ENCODE measurements at regions not wholly inside any gene's neighbourhood (a gene's known extent, or its start where the extent isn't known, plus 50 kb on each side); places are given as distances from the start of the nearest gene placed in this dataset.

DNA sequence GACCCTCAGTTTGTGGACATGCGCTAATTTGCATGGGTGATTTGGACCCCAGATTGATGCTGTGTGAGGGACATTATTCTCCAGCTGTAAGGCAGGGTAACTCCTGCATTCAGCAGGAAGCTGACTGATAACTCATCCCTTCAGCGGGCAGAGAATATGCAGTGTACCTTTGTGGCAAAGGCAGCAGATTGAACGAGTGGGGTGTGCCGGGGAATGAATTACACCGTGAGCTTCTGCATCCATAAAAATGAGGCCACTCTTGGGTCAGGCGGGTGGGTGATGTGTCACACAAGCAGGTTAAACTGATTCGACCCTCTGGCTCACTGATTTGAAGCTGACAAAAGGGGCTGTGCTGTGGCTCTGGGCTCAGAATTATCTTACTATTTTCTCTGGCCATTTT, 128.9 kb upstream of the PMFBP1 start:
- ATAC-seq (no peak), DNase-seq (no peak)
- Histone ChIP-seq H3K27me3 (ENCODE audit: insufficient read depth in 3 of 3, low read length in 2 of 3) (no peaks in the 10 kb centered on the region), H3K9me3 (no peaks in the 10 kb centered on the region), H3K27ac (no peak overlapping the region), H3K36me3 (ENCODE audit: insufficient read depth in 1 of 2, low read depth in 1 of 2) (no peaks in the 10 kb centered on the region), H3K4me3 (no peak overlapping the region), H3K4me1 (no peaks in the 10 kb centered on the region)
- TF ChIP-seq, protein P1, sequence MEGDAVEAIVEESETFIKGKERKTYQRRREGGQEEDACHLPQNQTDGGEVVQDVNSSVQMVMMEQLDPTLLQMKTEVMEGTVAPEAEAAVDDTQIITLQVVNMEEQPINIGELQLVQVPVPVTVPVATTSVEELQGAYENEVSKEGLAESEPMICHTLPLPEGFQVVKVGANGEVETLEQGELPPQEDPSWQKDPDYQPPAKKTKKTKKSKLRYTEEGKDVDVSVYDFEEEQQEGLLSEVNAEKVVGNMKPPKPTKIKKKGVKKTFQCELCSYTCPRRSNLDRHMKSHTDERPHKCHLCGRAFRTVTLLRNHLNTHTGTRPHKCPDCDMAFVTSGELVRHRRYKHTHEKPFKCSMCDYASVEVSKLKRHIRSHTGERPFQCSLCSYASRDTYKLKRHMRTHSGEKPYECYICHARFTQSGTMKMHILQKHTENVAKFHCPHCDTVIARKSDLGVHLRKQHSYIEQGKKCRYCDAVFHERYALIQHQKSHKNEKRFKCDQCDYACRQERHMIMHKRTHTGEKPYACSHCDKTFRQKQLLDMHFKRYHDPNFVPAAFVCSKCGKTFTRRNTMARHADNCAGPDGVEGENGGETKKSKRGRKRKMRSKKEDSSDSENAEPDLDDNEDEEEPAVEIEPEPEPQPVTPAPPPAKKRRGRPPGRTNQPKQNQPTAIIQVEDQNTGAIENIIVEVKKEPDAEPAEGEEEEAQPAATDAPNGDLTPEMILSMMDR (IDR thresholded peaks at IDR 0.05), result no peak
- WGBS, 3 donors, result 38 to 46% (median 42%) methylated on average over 7 of the region's 7 CpGs
- intact Hi-C loops (cut with DNase I), result no loop called here

DNA sequence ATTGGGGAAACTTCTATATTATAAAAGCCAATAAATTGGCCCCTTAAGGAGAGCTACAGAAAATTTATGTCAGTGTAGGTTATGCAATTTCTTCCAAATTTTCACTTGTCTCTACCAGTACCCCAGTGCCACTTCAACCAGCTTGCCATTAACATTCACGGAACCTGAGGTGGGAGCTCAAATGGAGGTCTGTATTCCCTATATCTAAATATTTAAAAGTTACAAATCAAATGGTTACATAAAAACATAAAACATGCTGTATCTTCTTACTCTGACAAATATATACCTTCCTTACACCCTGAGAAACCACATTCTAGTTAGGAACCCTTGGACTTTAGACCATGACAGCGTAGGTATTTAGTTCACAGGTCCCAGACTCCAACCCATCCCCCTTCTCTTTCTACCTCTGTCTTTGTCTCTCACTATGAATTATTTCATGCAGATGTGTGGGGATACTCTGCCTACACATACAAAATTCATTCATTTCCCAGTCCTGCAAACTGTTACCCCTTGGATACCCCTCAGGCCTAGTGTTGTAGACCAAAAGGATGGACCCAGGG, 127.8 kb upstream of the PMFBP1 start:
- Histone ChIP-seq H3K4me3 (no peak overlapping the region), H3K27ac (no peak overlapping the region), H3K36me3 (ENCODE audit: insufficient read depth in 1 of 2, low read depth in 1 of 2) (no peaks in the 10 kb centered on the region), H3K4me1 (no peaks in the 10 kb centered on the region), H3K9me3 (no peaks in the 10 kb centered on the region), H3K27me3 (ENCODE audit: insufficient read depth in 3 of 3, low read length in 2 of 3) (no peaks in the 10 kb centered on the region)
- intact Hi-C loops (cut with DNase I), result no loop called here
- TF ChIP-seq, protein P1 (IDR thresholded peaks at IDR 0.05), result no peak
- WGBS, 3 donors, result 96 to 100% (median 98%) methylated on average over 2 of the region's 2 CpGs
- ATAC-seq (no peak), DNase-seq (no peak)

GRCh38 chr16:72298961-72299360, 127.0 kb upstream of the PMFBP1 start:
- Histone ChIP-seq H3K9me3 (no peaks in the 10 kb centered on the region), H3K4me1 (no peaks in the 10 kb centered on the region), H3K27me3 (ENCODE audit: insufficient read depth in 3 of 3, low read length in 2 of 3) (no peaks in the 10 kb centered on the region), H3K36me3 (ENCODE audit: insufficient read depth in 1 of 2, low read depth in 1 of 2) (no peaks in the 10 kb centered on the region), H3K4me3 (no peak overlapping the region), H3K27ac (no peak overlapping the region)
- WGBS, 3 donors, result 83 to 95% (median 87%) methylated on average over 1 of the region's 1 CpG
- no peak for ATAC-seq
- DNase-seq, result no peak
- intact Hi-C loops (cut with DNase I), result no loop called here
- TF ChIP-seq, protein P1 (IDR thresholded peaks at IDR 0.05), result no peak

GRCh38 chr16:72295914-72296313, 124.0 kb upstream of the PMFBP1 start:
- Histone ChIP-seq H3K4me1 (no peaks in the 10 kb centered on the region), H3K27me3 (ENCODE audit: insufficient read depth in 3 of 3, low read length in 2 of 3) (no peaks in the 10 kb centered on the region), H3K36me3 (ENCODE audit: insufficient read depth in 1 of 2, low read depth in 1 of 2) (no peaks in the 10 kb centered on the region), H3K9me3 (no peaks in the 10 kb centered on the region), H3K27ac (no peak overlapping the region), H3K4me3 (no peak overlapping the region)
- no peak for ATAC-seq
- intact Hi-C loops (cut with DNase I), result no loop called here
- no peak for DNase-seq
- TF ChIP-seq, protein P1 (IDR thresholded peaks at IDR 0.05), result no peak

DNA sequence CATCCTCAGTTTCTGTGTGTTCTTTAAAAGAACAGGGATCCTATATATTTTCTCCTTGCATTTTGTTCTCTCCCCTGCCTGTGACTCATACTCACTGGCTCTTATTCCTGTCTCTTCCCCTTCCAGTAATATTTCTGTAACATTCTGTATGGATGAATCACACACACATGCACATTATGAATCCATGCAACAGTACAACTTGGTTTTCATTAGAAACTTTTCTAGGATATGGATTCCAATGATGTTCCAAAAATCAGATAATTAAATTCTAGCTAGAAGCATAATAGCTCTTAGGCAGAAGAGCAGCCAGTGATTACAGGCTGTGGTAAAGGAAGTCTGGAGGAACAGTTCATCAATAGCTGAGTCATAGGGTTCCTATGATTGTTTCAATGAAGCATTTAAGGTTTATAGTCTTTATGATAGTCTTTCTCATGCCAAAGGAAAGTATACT, 119.6 kb upstream of the PMFBP1 start:
- Histone ChIP-seq H3K9me3 (no peaks in the 10 kb centered on the region), H3K27ac (no peak overlapping the region), H3K4me1 (no peaks in the 10 kb centered on the region), H3K27me3 (ENCODE audit: insufficient read depth in 3 of 3, low read length in 2 of 3) (no peaks in the 10 kb centered on the region), H3K36me3 (ENCODE audit: insufficient read depth in 1 of 2, low read depth in 1 of 2) (no peaks in the 10 kb centered on the region), H3K4me3 (no peak overlapping the region)
- TF ChIP-seq, protein P1 (IDR thresholded peaks at IDR 0.05), result no peak
- DNase-seq (no peak), ATAC-seq (peak in 1 of 4 donors; percentile 46)
- intact Hi-C loops (cut with DNase I), result no loop called here
